Activated CD8-positive, alpha-beta memory T cell treated with anti-CD3 and anti-CD28 coated beads, Interleukin-2, amount 50 U/mL, for 24 hours (primary cell): ENCODE measurements at regions not wholly inside any gene's neighbourhood (a gene's known extent, or its start where the extent isn't known, plus 50 kb on each side); places are given as distances from the start of the nearest gene placed in this dataset.

Experiments used
- DNase-seq: peaks from one replicate; pipeline ENCODE4 v3.0.0-alpha.2; 2020; ENCODE audit errors: extremely low read depth

- no peak for DNase-seq
Observed at GRCh38 chr16:51733181-51733580, 582.1 kb upstream of the SALL1 start.

GRCh38 chr16:51731160-51731559 lies 580.1 kb upstream of the SALL1 start:
- no peak for DNase-seq

GRCh38 chr16:51723036-51723724 lies 572.1 kb upstream of the SALL1 start:
- DNase-seq: no peak

GRCh38 chr16:51722467-51722866 lies 571.4 kb upstream of the SALL1 start:
- DNase-seq: no peak

GRCh38 chr16:51719376-51719775 lies 568.3 kb upstream of the SALL1 start:
- no peak for DNase-seq

- DNase-seq: no peak
Observed at GRCh38 chr16:51716195-51716594, 565.1 kb upstream of the SALL1 start.

GRCh38 chr16:51713502-51713901 lies 562.4 kb upstream of the SALL1 start:
- DNase-seq: no peak

GRCh38 chr16:51710905-51711563 lies 560.0 kb upstream of the SALL1 start:
- DNase-seq: no peak

- DNase-seq: no peak
Observed at GRCh38 chr16:51710186-51710585, 559.1 kb upstream of the SALL1 start.

GRCh38 chr16:51708861-51709260 lies 557.8 kb upstream of the SALL1 start:
- DNase-seq: no peak

GRCh38 chr16:51707666-51708065 lies 556.6 kb upstream of the SALL1 start:
- no peak for DNase-seq

- DNase-seq: no peak
Observed at GRCh38 chr16:51705142-51705541, 554.1 kb upstream of the SALL1 start.

- DNase-seq: no peak
Observed at GRCh38 chr16:51701025-51701424, 550.0 kb upstream of the SALL1 start.

GRCh38 chr16:51699686-51700396 lies 548.8 kb upstream of the SALL1 start:
- no peak for DNase-seq

- DNase-seq: no peak
Observed at GRCh38 chr16:51698647-51699046, 547.6 kb upstream of the SALL1 start.

GRCh38 chr16:51697454-51697853 lies 546.4 kb upstream of the SALL1 start:
- DNase-seq: no peak

GRCh38 chr16:51696376-51696775 lies 545.3 kb upstream of the SALL1 start:
- DNase-seq: no peak

- no peak for DNase-seq
Observed at GRCh38 chr16:51691109-51691508, 540.0 kb upstream of the SALL1 start.

- no peak for DNase-seq
Observed at GRCh38 chr16:51685498-51685897, 534.4 kb upstream of the SALL1 start.

- DNase-seq: no peak
Observed at GRCh38 chr16:51683882-51684281, 532.8 kb upstream of the SALL1 start.

GRCh38 chr16:51682905-51683304 lies 531.8 kb upstream of the SALL1 start:
- DNase-seq: no peak

GRCh38 chr16:51674615-51675014 lies 523.5 kb upstream of the SALL1 start:
- DNase-seq: no peak

GRCh38 chr16:51670527-51670926 lies 519.5 kb upstream of the SALL1 start:
- no peak for DNase-seq
